Osteoblast (primary cell): ENCODE measurements at regions not wholly inside any gene's neighbourhood (a gene's known extent, or its start where the extent isn't known, plus 50 kb on each side); places are given as distances from the start of the nearest gene placed in this dataset.

Experiments
- DNase-seq: peaks from one replicate; pipeline ENCODE4 v3.0.0; 2011; ENCODE audit warnings: low spot score, mixed read lengths; ENCODE audit not compliant: insufficient read length; ENCODE audit errors: missing footprints
- H2AFZ ChIP-seq: 2 replicates; pipeline ENCODE4 v1.6.0; 2011; ENCODE audit warnings: mild to moderate bottlenecking, low read length
- H3K27ac ChIP-seq: 2 replicates; pipeline ENCODE4 v1.5.1; 2011; ENCODE audit warnings: mild to moderate bottlenecking, low read depth, low read length, moderate library complexity
- H3K27me3 ChIP-seq: 2 replicates; pipeline ENCODE4 v1.6.0; 2012; ENCODE audit warnings: mild to moderate bottlenecking, control low read depth, inconsistent platforms, low read length, moderate library complexity; ENCODE audit not compliant: insufficient read depth
- H3K36me3 ChIP-seq: 2 replicates; pipeline ENCODE4 v1.5.1; 2011; ENCODE audit warnings: mild to moderate bottlenecking, low read length, control low read depth, moderate library complexity; ENCODE audit not compliant: insufficient read depth
- H3K4me1 ChIP-seq: 2 replicates; pipeline ENCODE4 v1.5.1; 2011; ENCODE audit warnings: mild to moderate bottlenecking, low read length, control low read depth, moderate library complexity; ENCODE audit not compliant: insufficient read depth
- H3K4me2 ChIP-seq: 2 replicates; pipeline ENCODE4 v1.6.0; 2011; ENCODE audit warnings: mild to moderate bottlenecking, low read length; ENCODE audit not compliant: insufficient read depth
- H3K4me3 ChIP-seq: fragments of 200-600 bp; sonication (generic); 3 replicates; pipeline ENCODE4 v1.5.1; 2012; ENCODE audit warnings: mild to moderate bottlenecking, low read length, inconsistent platforms; ENCODE audit not compliant: insufficient read depth
- H3K79me2 ChIP-seq: 2 replicates; pipeline ENCODE4 v1.6.0; 2012; ENCODE audit warnings: mild to moderate bottlenecking, low read length, control low read depth, inconsistent platforms; ENCODE audit not compliant: insufficient read depth
- H3K9me3 ChIP-seq: 2 replicates; pipeline ENCODE4 v1.5.1; 2011; ENCODE audit warnings: low read depth, low read length, control low read depth
- H4K20me1 ChIP-seq: 2 replicates; pipeline ENCODE4 v1.6.0; 2012; ENCODE audit warnings: mild to moderate bottlenecking, low read length, control low read depth; ENCODE audit not compliant: insufficient read depth
- TF ChIP-seq, protein P1 (sequence below): IDR thresholded peaks from 2 replicates; pipeline ENCODE4 v1.5.1; 2011; ENCODE audit warnings: mild to moderate bottlenecking, low read depth, low read length, moderate library complexity; ENCODE audit errors: extremely low read depth

DNA sequence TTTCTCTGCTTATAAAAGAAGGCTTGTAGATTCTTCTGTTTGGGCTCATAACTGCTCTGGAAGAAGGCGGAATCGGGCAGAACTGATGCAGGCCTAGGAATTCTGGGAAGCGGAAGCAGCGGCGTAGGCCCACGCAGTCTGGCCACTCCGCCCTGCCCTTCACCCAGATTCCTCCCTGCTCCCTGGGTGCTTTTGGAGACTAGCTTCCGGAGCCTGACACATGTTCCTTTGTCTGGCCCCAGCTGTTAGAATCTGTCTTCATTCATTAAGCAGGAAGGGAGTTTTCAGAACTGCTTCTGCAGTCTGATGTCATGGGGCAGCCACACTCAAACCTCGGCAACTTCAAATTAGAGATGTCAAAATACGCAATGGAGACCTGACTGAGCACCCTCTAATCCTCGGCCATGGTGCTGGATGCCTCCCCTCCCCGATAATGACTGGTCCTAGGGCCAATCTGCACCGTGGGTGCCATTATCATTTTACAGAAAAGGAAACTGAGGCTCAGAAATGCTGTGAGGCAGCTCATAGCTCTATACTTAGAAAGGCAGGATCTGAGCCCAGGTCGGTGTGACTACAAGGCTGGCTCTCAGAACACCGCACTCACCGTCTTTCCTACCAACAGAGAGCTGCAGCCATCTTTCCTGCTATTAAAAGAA, 275.7 kb downstream of the MYCN start:
- H3K36me3 ChIP-seq: no peaks in the 10 kb centered on the region
- no peaks in the 10 kb centered on the region for H3K27me3 ChIP-seq
- H3K27ac ChIP-seq: no peak overlapping the region
- H3K4me3 ChIP-seq: no peak overlapping the region
- no peak overlapping the region for H3K4me2 ChIP-seq
- no peak overlapping the region for H2AFZ ChIP-seq
- TF ChIP-seq, protein P1, sequence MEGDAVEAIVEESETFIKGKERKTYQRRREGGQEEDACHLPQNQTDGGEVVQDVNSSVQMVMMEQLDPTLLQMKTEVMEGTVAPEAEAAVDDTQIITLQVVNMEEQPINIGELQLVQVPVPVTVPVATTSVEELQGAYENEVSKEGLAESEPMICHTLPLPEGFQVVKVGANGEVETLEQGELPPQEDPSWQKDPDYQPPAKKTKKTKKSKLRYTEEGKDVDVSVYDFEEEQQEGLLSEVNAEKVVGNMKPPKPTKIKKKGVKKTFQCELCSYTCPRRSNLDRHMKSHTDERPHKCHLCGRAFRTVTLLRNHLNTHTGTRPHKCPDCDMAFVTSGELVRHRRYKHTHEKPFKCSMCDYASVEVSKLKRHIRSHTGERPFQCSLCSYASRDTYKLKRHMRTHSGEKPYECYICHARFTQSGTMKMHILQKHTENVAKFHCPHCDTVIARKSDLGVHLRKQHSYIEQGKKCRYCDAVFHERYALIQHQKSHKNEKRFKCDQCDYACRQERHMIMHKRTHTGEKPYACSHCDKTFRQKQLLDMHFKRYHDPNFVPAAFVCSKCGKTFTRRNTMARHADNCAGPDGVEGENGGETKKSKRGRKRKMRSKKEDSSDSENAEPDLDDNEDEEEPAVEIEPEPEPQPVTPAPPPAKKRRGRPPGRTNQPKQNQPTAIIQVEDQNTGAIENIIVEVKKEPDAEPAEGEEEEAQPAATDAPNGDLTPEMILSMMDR: no peak
- H4K20me1 ChIP-seq: no peaks in the 10 kb centered on the region
- H3K4me1 ChIP-seq: no peaks in the 10 kb centered on the region
- no peak for DNase-seq
- no peaks in the 10 kb centered on the region for H3K9me3 ChIP-seq
- no peaks in the 10 kb centered on the region for H3K79me2 ChIP-seq

DNA sequence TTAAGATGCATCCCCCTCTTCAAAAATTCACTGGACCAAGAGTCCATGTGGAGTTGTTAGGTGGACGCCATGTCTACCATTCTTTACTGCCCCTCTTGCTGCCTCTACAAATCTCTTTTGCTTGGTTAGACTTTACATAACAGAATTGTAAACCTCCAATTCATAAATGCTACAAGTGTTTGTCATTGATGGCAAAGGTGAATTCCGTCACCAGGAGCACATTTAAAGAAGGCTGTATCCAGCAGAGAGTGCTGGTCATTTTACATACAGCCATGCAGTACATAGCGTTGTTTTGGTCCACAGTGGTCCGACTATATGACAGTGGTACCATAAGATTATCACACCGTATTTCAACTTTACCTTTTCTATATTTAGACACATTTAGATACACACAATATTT, 274.5 kb downstream of the MYCN start:
- TF ChIP-seq, protein P1: no peak
- no peaks in the 10 kb centered on the region for H3K27me3 ChIP-seq
- no peaks in the 10 kb centered on the region for H3K4me1 ChIP-seq
- H4K20me1 ChIP-seq: no peaks in the 10 kb centered on the region
- H3K79me2 ChIP-seq: no peaks in the 10 kb centered on the region
- no peak overlapping the region for H3K27ac ChIP-seq
- no peak overlapping the region for H3K4me2 ChIP-seq
- H3K36me3 ChIP-seq: no peaks in the 10 kb centered on the region
- no peak overlapping the region for H3K4me3 ChIP-seq
- no peak for DNase-seq
- no peaks in the 10 kb centered on the region for H3K9me3 ChIP-seq
- no peak overlapping the region for H2AFZ ChIP-seq

DNA sequence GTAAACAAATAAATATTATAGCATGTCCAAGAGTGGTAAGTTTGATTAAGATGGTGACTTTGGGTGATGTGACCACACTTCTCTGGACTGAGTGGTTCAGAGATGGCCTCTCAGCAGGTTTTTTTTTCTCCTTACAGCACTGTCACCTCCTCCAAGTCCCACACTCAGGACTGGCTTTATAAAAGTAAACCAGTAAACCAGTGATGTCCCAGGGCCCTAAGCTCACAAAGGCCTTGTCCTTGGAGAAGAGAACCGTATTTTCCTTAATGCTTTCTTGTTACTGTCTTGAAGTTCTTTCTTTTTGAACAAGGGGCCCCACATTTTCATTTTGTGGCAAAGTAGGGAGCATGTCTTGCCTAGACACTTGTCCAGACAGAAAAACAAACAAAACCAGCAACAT, 274.0 kb downstream of the MYCN start:
- Histone ChIP-seq H4K20me1 (no peaks in the 10 kb centered on the region), H3K27ac (no peak overlapping the region), H3K27me3 (no peaks in the 10 kb centered on the region), H3K4me3 (no peak overlapping the region), H3K4me1 (no peaks in the 10 kb centered on the region), H3K36me3 (no peaks in the 10 kb centered on the region), H2AFZ (no peak overlapping the region), H3K79me2 (no peaks in the 10 kb centered on the region), H3K4me2 (no peak overlapping the region), H3K9me3 (no peaks in the 10 kb centered on the region)
- TF ChIP-seq, protein P1: no peak
- no peak for DNase-seq

DNA sequence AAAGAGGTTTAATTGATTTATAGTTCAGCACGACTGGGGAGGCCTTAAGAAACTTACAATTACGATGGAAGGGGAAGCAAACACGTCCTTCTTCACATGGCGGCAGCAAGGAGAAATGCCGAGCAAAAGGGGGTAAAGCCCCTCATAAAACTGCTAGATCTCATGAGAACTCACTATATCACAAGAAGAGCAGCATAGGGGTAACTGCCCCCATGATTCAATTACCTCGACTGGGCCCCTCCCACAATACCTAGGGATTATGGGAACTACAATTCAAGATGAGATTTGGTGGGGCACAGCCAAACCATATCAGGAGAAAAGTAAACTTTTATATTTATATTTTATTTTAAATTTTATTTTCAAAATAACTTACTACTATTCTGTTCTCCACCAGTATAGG, 272.0 kb downstream of the MYCN start:
- no peaks in the 10 kb centered on the region for H3K4me1 ChIP-seq
- H3K27ac ChIP-seq: no peak overlapping the region
- no peak overlapping the region for H3K4me2 ChIP-seq
- TF ChIP-seq, protein P1: no peak
- DNase-seq: no peak
- H3K27me3 ChIP-seq: no peaks in the 10 kb centered on the region
- H3K4me3 ChIP-seq: no peak overlapping the region
- no peaks in the 10 kb centered on the region for H3K79me2 ChIP-seq
- H2AFZ ChIP-seq: no peak overlapping the region
- H3K9me3 ChIP-seq: no peaks in the 10 kb centered on the region
- no peaks in the 10 kb centered on the region for H4K20me1 ChIP-seq
- no peaks in the 10 kb centered on the region for H3K36me3 ChIP-seq
